Neural crest cell (in vitro differentiated cells): ENCODE measurements at regions not wholly inside any gene's neighbourhood (a gene's known extent, or its start where the extent isn't known, plus 50 kb on each side); places are given as distances from the start of the nearest gene placed in this dataset.
A peak's percentile ranks its signal among the peaks of the same experiment; 100 is the strongest.
"Not testable (repeated sequence)": the region's sequence is repeated elsewhere in the genome, so short reads cannot be mapped to it uniquely, and the experiment has no call there.

ENCODE experiments used
- DNase-seq: peaks from one replicate; pipeline ENCODE4 v3.0.0; 2021; ENCODE audit warnings: low read depth, mixed read lengths, low spot score
- H3K27ac Mint-ChIP-seq: one replicate; pipeline ENCODE4 v1.8.0; 2021; ENCODE audit warnings: mild to moderate bottlenecking, mixed read lengths; ENCODE audit not compliant: unreplicated experiment
- H3K27me3 Mint-ChIP-seq: 2 replicates; pipeline ENCODE4 v1.8.0; 2021; ENCODE audit warnings: low read depth, mild to moderate bottlenecking, mixed read lengths
- H3K36me3 Mint-ChIP-seq: 2 replicates; pipeline ENCODE4 v1.8.0; 2021; ENCODE audit warnings: low read depth, mild to moderate bottlenecking, mixed read lengths
- H3K4me1 Mint-ChIP-seq: 2 replicates; pipeline ENCODE4 v1.8.0; 2021; ENCODE audit warnings: mixed read lengths
- H3K4me3 Mint-ChIP-seq: one replicate; pipeline ENCODE4 v1.8.0; 2021; ENCODE audit warnings: mild to moderate bottlenecking, mixed read lengths
- H3K9me3 Mint-ChIP-seq: 2 replicates; pipeline ENCODE4 v1.8.0; 2021; ENCODE audit warnings: mixed read lengths
- TF ChIP-seq, protein P1 (sequence below): fragments of 200-600 bp; sonication (generic); conservative IDR thresholded peaks from 2 replicates; pipeline ENCODE4 v1.5.0; 2021; ENCODE audit warnings: antibody characterized with exemption, mild to moderate bottlenecking

DNA sequence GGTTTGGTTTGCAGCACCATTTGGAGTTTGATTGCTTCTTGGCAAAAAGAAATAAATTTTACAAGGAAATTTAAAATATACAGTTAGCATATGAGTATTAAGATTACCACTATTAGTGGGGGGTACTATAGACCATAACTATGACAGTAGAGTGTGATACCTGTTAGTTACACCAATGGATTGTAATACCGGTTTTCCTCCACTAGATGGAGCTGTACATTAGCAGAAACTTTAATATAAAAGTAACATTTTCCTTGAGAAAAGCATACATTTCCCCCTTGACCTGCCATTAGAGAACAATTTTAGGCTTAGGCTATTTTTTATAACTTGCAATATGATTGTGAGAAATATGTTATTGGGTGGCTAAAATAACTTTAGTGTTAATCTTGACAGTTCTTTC is 163.9 kb upstream of the TGIF2LX start:
- H3K4me1 Mint-ChIP-seq, H3K27me3 Mint-ChIP-seq, H3K36me3 Mint-ChIP-seq, H3K27ac Mint-ChIP-seq, DNase-seq, H3K4me3 Mint-ChIP-seq: not testable (repeated sequence)
- TF ChIP-seq, protein P1, sequence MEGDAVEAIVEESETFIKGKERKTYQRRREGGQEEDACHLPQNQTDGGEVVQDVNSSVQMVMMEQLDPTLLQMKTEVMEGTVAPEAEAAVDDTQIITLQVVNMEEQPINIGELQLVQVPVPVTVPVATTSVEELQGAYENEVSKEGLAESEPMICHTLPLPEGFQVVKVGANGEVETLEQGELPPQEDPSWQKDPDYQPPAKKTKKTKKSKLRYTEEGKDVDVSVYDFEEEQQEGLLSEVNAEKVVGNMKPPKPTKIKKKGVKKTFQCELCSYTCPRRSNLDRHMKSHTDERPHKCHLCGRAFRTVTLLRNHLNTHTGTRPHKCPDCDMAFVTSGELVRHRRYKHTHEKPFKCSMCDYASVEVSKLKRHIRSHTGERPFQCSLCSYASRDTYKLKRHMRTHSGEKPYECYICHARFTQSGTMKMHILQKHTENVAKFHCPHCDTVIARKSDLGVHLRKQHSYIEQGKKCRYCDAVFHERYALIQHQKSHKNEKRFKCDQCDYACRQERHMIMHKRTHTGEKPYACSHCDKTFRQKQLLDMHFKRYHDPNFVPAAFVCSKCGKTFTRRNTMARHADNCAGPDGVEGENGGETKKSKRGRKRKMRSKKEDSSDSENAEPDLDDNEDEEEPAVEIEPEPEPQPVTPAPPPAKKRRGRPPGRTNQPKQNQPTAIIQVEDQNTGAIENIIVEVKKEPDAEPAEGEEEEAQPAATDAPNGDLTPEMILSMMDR, result peak; percentile 74
- peaks cover 14% of the 10 kb centered on the region for H3K9me3 Mint-ChIP-seq

DNA sequence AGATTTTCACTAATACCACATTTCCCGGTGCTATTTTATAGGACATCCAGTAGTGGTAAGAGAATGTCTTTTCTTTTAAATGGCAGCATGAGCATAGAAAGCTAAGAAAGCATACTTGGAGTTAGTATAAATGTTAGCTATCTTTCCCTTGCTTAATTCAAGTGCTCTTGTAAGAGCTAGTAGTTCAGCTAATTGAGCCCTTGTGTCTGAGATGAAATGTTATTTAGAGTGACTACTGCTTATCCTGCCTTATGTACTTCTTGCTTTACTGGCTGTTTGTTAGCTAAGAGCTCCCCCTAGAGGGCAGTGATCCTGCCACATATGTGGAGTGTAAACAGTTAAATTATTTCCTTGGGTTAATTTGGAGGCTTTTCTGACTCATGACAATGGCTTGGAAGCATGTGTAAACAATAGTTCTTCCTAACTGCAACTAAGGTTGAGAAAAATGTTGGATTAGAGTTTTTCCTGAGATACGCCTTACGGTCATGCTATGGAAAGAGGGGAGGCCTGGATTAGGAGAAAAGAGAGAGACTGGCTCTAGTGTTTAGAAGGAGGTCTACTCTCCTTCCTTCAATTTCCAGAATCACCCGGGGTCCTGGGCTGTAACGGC is 162.5 kb upstream of the TGIF2LX start:
- not testable (repeated sequence) for H3K27me3 Mint-ChIP-seq, H3K27ac Mint-ChIP-seq, H3K4me1 Mint-ChIP-seq, H3K36me3 Mint-ChIP-seq, H3K4me3 Mint-ChIP-seq, DNase-seq
- peaks cover 14% of the 10 kb centered on the region for H3K9me3 Mint-ChIP-seq
- TF ChIP-seq, protein P1, result peak; percentile 22

DNA sequence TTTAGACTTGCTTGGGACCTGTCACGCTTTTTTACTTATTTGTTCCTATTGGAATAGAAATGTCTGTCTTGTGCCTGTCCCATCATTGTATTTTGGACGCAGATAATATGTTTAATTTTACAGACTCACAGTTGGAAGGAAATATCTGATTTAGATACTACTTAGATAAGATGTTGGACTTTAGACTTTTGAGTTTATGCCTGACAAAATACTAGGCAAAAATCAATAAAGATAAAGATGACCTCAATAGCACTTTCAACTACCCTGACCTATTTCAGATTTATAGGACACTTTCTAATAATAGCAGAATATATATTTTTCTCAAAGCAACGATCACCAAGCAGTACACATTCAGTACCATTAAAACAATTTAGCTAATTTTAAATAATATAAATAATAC is 150.1 kb upstream of the TGIF2LX start:
- not testable (repeated sequence) for H3K36me3 Mint-ChIP-seq, DNase-seq, H3K27me3 Mint-ChIP-seq, H3K4me3 Mint-ChIP-seq, H3K27ac Mint-ChIP-seq, H3K4me1 Mint-ChIP-seq, H3K9me3 Mint-ChIP-seq

DNA sequence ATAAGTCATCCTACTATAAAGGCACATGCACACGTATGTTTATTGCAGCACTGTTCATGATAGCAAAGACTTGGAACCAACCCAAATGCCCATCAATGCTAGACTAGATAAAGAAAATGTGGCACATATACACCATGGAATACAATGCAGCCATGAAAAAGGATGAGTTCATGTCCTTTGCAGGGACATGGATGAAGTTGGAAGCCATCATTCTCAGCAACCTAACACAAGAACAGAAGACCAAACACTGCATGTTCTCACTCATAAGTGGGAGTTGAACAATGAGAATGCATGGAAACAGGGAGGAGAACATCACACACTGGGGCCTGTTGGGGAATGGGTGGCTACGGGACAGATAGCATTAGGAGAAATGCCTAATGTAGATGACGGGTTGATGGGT is 110.3 kb upstream of the TGIF2LX start:
- not testable (repeated sequence) for H3K9me3 Mint-ChIP-seq, DNase-seq, H3K4me1 Mint-ChIP-seq

DNA sequence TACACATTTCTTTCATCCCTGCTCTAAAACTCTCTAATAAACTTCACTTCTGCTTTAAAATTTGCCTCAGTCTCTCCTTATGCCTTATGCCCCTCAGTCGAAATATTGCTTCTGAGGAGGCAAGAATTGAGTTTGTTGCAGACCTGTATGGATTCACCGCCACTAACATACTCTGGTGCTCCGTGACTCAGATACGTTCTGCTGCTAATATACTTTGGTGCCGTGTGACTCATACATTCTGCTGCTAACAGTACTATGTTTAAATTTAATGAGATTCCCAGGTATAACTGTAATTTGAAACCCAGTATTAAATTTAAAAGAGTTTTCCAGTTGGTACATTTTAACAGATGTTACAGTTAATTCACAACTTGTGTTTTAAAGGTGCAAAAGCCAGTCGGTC is 82.0 kb upstream of the TGIF2LX start:
- H3K27me3 Mint-ChIP-seq, H3K27ac Mint-ChIP-seq, H3K4me1 Mint-ChIP-seq, H3K4me3 Mint-ChIP-seq, H3K36me3 Mint-ChIP-seq, H3K9me3 Mint-ChIP-seq, DNase-seq: not testable (repeated sequence)

More for the DNA sequence above, 110.3 kb upstream of the TGIF2LX start:
- not testable (repeated sequence) for H3K36me3 Mint-ChIP-seq, H3K27me3 Mint-ChIP-seq, H3K27ac Mint-ChIP-seq, H3K4me3 Mint-ChIP-seq

DNA sequence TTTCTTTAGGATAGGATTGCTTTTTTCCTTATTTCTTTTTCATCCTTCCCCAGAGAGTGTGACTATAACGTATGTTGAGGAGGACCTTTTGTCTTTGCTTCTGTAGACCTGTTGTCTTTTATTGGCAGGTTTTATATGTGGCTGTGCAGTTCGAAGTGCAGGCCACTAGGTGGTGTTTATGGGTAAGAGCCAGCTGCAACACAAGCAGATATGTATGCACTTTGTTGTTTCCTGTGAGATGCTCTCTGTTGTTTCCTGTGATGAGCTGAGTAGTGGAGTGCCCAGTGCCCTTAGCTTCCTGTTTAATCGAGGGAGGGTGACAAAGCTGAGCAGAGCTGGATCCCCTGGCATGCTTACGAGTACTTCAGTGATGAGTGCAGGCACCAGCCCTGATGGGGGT is 50.0 kb upstream of the TGIF2LX start:
- not testable (repeated sequence) for H3K9me3 Mint-ChIP-seq, H3K4me1 Mint-ChIP-seq, H3K4me3 Mint-ChIP-seq, H3K27me3 Mint-ChIP-seq, H3K27ac Mint-ChIP-seq, H3K36me3 Mint-ChIP-seq
- DNase-seq, result peak; percentile 7
- TF ChIP-seq, protein P1, result peak; percentile 69
